HG03064 (cell line): ENCODE measurements at regions not wholly inside any gene's neighbourhood (a gene's known extent, or its start where the extent isn't known, plus 50 kb on each side); places are given as distances from the start of the nearest gene placed in this dataset.
"Not testable (repeated sequence)": the region's sequence is repeated elsewhere in the genome, so short reads cannot be mapped to it uniquely, and the experiment has no call there.

Experiments
- ATAC-seq: cut with Tn5 transposase; IDR thresholded peaks from one replicate; pipeline ENCODE4 v1.9.1; 2021; ENCODE audit warnings: low read depth; ENCODE audit not compliant: unreplicated experiment

GRCh38 chr18:1774261-1774660, 797.0 kb downstream of the METTL4 start:
- ATAC-seq: no peak

DNA sequence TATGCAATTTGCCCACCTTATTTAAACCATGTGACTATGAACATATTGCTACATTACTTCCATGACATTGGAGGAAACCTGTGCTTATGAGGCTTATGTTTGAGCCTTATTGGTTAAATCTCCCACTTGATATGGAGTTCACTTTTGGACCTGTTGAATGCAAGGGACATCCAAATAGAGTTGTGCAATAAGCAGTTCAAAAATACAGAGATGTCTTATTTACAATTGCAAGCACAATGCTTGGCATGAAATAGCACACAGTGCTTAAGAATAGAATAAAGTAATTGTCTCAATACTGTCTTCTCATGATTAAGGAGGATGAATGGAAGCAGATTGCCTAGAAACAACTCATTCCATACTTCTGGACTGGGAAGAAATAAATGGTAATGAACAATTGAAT, 793.5 kb downstream of the METTL4 start:
- no peak for ATAC-seq

- ATAC-seq: no peak
Observed at GRCh38 chr18:1778496-1779178, 792.7 kb downstream of the METTL4 start.

DNA sequence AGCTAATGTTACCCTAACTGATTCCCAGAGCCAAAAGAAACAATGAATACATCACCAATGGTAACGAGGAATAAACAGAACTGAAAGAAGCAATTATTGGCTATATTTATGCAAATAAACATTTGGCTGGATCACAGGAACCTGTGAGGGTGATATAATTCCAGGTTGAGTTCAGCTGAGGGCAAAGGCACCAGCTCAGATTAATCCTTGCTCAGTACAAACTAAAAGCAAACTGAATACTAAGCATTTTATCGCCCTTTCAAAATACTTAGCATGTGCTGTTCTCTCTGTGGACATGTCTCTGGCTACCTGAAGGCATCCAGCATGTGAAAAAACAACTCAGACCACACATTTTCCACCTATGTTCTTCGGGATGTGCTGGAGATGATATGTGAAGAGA, 791.7 kb downstream of the METTL4 start:
- ATAC-seq: no peak

GRCh38 chr18:1784113-1784512, 787.2 kb downstream of the METTL4 start:
- no peak for ATAC-seq

DNA sequence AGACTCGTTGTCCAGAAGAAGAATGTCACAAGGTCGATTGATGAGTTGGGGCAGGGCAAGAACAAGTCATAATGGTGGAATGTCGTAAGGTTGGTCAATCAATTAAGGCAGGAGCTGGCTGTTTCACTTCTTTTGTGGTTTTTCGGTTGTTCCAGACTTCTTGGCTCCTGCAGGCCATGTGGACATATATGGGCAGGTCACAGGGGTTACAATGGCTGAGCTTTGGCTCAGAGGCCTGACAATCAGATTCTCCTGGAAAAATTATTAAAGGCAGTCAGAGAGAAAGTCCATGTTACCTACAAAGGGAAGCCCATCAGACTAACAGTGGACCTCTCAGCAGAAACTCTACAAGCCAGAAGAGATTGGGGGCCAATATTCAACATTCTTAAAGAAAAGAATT, 785.3 kb downstream of the METTL4 start:
- not testable (repeated sequence) for ATAC-seq

DNA sequence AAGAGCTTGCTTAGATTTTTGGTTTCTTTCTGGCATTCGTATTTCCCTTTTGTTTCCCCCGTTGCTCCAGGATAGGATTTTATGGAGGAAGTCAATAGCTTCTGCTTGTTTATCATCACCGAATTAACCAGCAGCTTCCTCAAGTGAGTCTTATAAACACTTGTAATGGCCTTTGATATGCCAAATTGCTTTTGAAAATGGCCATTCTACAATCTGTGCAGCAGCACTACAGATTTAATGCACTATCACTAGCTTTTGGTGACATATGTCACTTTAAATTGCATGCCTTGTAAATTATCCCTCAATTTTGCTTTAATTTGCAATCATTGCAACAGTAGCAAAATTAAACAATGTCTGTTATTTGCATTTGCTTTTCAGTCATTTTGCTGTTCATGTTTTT, 774.7 kb downstream of the METTL4 start:
- ATAC-seq: no peak

GRCh38 chr18:1797235-1797634, 774.1 kb downstream of the METTL4 start:
- no peak for ATAC-seq

- ATAC-seq: no peak
Observed at GRCh38 chr18:1805521-1805920, 765.8 kb downstream of the METTL4 start.

DNA sequence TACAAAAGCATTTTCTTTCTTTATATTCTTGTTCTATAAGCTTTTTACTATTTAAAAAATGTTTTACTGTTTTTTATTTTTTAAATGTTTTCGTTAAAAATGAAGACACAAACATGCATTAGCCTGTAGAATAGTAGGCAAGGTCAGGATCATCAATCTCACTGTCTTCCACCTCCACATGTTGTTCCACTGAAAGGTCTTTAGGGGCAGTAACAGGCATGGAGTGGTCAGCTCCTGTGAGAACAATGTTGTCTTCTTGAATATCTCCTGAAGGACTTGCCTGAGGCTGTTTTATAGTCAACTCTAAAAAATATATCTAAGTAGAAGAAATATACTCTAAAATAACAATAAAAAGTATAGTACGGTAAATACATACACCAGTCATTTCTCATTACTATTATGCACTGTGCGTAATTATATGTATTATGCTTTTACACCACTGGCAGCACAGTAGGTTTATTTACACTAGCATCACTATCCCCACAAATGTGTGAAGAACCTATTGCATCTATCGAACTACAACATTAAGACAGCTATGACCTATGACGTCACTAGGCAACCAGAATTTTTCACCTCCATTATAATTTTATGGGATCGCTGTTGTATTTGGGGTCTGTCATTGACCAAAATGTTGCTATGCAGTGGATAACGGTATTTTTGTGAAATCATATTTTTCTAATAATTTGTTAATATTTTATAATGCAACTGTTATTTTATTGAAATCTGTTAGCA, 764.3 kb downstream of the METTL4 start:
- ATAC-seq: no peak

DNA sequence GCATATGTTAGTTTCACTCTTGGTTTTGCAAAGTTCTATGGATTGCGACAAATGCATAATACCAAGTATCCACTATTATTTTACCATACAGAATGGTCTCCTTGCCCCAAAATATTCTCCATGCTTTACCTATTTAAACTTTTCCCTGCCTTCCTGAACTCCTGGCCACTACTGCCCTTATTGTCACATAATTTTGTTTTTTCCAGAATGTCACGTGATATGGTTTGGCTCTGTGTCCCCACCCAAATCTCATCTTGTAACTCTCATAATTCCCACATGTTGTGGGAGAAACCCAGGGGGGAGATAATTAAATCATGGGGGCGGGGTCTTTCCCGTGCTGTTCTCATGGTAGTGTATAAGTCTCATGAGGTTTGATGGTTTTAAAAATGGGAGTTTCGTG, 760.0 kb downstream of the METTL4 start:
- ATAC-seq: no peak

- ATAC-seq: no peak
Observed at GRCh38 chr18:1825296-1825695, 746.0 kb downstream of the METTL4 start.

DNA sequence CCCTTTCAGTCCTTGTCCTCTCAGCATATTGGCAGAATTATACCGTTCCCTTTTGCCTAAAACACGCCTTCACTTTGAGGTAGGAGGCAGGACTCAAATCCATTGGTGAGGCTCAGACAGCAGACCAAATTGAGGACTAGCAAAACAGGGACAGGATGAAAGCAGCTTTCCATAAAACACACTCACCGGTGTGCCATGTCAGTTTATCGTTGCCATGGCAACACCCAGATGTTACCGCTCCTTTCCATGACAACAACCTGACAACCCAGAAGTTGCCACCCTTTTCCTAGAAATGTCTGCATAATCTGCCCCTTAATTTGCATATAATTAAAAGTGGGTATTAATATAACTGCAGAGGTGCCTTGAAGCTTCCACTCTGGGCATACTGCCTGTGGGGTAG, 730.4 kb downstream of the METTL4 start:
- no peak for ATAC-seq

DNA sequence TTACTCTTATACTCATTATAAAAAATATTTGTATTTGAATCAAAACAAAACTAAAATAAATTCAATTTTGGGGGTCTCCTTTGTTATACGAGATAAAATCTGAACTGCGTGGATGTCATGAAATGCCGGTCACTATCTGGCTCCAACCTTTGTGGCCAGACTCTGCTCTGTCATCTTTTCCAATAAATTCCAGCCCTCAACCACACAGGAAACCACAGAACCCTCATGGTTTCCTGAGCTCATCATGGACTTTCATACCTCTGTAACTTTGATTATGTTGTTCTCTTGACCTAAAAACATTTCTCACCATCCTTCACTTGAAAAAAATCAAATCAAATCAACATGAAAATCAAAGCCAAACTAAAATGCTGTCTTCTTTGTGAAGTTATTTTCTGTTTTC, 724.7 kb downstream of the METTL4 start:
- ATAC-seq: no peak

GRCh38 chr18:1848716-1849115, 722.6 kb downstream of the METTL4 start:
- no peak for ATAC-seq

- no peak for ATAC-seq
Observed at GRCh38 chr18:1849386-1849785, 721.9 kb downstream of the METTL4 start.

- ATAC-seq: not testable (repeated sequence)
Observed at GRCh38 chr18:1857281-1857680, 714.0 kb downstream of the METTL4 start.

DNA sequence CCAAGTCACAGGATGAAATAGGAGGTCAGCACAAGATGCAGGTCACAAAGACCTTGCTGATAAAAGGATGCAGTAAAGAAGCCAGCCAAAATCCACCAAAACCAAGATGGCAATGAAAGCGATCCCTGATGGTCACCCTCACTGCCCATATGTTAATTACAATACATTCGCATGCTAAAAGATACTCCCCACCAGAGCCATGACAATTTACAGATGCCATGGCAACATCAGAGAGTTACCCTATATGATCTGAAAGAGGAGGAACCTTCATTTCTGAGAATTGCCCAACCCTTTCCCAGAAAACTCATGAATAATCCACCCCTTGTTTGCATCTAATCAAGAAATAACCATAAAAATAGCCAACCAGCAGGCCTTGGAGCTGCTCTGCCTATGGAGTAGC, 709.8 kb downstream of the METTL4 start:
- ATAC-seq: no peak

- ATAC-seq: no peak
Observed at GRCh38 chr18:1865869-1866268, 705.4 kb downstream of the METTL4 start.

DNA sequence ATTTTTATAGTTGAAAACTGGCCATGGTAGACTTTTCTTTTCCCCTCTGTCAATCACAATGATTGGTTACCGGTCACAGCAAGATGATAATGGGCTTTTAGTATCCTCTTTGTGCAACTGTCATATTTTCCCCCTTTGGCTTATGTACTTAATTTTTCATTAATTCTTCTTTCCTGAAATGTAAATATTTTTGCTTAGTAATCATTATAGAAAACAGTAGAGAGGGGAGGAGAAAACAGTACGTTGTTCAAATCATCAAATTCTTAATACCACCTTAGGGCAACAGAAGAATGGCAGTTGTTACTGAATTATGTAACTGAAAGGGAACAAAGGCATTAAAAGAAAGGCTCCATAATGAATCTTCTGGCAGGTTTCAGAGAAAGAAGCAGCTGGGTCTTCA, 699.0 kb downstream of the METTL4 start:
- ATAC-seq: no peak

GRCh38 chr18:1875219-1875618, 696.1 kb downstream of the METTL4 start:
- no peak for ATAC-seq

DNA sequence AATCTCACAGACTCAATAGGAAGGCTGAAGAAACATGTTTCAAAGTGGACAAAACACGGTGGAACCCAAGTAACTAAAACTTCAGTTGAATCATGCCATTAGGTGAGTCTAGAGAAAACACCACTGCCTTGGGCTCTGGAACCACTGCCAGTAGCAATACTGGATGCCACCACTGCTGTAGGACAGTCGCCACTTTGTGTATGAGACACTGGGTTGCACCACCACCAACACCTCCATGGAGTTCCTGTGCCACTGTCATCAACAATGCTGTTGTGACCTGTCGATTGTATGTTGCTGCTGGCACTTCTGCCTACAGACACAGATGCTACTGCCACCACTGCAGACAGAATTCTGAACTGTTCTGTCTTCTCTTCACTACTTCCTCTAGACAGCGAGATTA, 686.7 kb downstream of the METTL4 start:
- ATAC-seq: no peak
